HG02973 (cell line): ENCODE measurements at regions not wholly inside any gene's neighbourhood (a gene's known extent, or its start where the extent isn't known, plus 50 kb on each side); places are given as distances from the start of the nearest gene placed in this dataset.
"Not testable (repeated sequence)": the region's sequence is repeated elsewhere in the genome, so short reads cannot be mapped to it uniquely, and the experiment has no call there.

Experiments
- ATAC-seq: cut with Tn5 transposase; IDR thresholded peaks from one replicate; pipeline ENCODE4 v1.9.1; 2021; ENCODE audit warnings: moderate library complexity; ENCODE audit not compliant: unreplicated experiment

DNA sequence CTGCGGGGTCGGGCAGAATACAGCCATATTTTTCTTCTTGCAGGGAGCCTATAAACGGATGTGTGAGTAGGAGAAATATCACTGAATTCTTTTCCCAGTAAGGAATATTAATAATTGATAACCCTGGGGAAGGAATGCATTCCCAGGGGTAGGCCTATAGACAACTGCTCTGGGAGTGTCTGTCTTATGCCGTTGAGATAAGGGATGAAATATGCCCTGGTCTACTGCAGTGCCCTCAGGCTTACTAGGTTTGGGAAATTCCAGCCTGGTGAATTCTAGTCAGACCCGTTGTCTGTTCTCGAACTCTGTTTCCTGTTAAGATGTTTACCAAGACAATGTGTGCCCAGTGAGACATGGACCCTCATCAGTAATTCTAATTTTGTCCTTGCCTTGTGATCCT, 1129.3 kb downstream of the ZPLD1 start:
- not testable (repeated sequence) for ATAC-seq

DNA sequence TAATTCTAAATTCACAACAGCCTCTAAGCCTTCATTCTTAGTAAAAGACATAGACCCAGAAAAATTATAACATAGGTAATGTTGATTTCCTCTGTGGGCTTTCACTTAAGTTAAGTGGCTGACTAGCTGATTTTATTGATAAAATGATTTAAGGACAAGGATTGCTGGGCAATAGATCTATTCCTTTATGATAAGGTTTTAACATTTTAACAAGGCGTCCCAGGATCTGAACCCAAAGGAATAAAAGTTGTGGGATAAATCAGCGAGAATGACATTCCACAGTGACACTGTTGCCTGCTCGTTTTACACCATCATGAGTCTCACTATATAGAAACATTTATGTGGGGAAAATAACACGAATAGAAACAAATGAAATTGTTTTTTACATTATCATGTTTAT, 1151.0 kb downstream of the ZPLD1 start:
- ATAC-seq = no peak

DNA sequence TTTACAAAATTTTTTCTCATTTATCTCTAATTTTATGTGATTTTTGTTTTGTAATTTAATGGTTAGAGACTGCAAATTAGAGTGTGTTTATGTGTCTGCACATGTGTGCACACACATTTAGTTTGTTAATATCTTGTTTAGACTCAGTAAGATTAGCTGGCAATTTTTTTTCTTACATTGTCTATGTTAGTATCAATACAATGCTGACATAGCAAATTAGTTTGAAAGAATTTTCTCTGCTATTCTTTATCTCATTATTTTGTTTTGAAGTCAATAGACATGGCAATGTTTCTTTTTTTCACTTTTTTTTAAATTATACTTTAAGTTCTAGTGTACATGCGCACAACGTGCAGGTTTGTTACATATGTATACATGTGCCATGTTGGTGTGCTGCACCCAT, 1155.0 kb downstream of the ZPLD1 start:
- ATAC-seq = no peak

DNA sequence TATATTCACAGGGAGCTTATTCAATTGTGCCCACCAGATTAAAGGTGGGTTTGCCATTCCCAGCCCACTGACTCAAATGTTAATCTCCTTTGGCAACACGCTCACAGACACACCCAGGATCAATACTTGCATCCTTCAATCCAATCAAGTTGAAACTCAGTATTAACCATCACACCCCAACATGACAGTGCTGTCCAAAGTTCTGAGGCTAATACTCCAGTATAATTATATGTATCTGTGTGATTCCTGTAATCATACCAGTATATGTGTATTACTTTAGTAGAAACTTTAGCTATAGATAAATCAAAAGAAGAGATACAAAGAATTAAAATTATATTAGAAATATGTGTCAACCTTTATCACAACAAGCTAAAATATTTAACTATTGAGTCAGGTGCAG, 1166.0 kb downstream of the ZPLD1 start:
- ATAC-seq = no peak

DNA sequence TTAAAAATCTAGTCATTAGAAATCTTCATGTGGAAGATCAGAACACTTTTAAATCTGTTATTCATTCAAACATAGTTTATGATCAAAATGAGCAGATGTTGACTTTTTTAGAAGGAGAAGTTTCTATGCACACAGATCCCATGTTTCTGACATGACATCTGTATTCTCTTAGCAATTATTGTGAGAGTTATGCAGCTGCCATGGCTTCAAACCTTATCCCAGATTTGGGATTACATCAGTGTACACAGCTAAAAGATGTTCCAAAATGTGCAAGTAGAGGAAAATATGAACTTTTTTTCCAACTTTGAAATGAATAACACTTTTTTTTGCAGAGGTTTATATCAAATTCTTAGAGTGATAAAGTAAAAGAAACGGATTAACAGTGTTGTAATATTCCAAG, 1166.9 kb downstream of the ZPLD1 start:
- ATAC-seq = no peak

DNA sequence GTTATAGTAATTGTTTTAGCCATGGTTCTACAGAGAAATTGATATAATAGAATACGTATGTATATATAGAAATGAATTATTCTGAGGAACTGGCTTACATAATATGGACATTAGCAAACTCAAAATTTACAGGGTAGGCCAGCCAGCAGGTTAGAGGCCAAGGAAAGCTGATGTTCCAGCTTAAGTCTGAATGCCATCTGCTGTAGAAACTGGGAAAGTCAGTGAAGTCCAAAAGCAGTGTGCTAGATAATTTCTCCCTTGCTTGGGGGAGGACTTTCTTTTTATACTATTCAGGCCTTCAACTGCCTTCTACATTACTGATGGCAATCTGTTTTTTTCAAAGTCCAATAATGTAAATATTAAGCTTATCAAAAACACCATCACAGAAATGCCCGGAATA, 1174.7 kb downstream of the ZPLD1 start:
- no peak for ATAC-seq

DNA sequence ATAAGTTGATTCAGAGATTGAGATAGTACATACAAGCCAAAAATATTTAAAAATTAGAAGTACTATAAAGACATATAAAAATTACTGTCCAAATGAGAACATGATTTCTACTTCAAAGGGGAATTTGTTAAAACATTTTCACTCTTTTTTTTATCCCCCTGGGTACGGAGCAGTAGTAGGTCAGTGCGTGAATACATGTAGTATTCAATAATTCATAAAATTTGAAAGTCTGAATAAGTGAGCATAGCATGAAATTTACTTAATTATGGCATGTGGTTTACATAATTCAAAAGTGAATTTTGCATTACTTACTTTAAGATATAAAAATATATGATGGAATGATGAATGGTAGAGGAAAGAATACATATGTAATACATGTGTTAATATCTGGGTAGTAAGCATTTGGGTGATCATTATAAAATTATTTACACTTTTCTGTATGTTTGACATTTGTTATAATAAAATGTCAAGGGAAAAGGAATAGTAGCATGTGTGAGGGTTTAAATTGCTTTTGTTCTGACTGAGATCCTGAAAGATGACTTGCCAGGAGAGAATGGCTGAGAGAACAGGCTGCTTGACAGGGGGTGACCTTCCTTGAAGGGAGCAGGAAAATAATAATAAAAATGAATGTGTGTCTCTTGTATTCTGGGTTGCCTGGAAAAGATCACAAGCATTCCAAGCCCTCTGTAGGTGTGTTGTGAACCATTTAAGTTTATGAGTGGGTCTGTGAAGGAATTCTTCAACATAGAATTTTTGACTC, 1178.8 kb downstream of the ZPLD1 start:
- no peak for ATAC-seq

DNA sequence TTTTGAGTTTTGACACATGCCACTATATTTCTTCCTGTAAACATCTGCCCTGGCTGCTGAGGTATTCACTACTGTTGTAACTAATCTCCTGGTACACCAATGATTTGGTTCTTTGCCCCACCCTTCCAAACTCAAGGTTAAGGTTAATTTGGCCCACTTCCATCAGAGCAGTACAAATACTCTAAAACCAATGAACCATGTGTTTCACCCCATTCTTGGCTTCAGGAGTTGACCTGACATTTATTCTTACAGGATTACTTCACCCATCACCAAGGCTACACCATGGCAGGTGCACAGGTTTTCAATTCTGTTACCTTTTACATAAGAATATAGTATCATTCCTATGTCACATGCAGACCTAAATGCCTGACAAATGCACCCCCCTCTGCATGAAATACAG, 1179.9 kb downstream of the ZPLD1 start:
- no peak for ATAC-seq

DNA sequence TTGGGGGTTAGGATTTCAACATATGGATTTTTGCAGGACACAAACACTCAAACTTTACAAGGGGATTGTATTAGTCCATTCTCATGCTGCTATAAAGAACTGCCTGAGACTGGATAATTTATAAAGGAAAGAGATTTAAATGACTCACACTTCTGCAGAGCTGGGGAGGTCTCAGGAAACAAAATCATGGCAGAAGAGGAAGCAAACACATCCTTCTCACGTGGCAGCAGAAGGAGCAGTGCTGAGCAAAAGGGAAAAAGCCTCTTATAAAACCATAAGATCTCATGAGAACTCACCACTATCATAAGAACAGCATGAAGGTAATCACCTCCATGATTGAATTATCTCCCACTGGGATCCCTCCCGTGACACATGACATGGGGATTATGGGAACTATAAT, 1183.1 kb downstream of the ZPLD1 start:
- no peak for ATAC-seq

DNA sequence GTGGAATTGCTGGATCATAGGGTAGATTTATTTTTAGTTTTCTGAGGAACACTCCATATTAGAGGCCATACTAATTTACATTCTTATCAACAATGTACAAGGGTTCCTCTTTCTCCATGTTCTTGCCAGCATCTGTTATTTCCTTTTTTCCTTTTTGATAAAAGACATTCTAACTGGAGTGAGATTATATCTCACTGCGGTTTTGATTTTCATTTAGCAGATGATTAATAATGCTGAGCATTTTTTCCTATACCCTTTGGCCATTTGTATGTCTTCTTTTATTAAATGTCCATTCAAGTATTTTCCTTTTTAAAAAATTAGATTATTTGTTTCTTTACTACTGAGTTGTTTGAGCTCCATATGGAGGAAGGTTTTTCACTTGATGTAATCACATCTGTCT, 1189.5 kb downstream of the ZPLD1 start:
- no peak for ATAC-seq

DNA sequence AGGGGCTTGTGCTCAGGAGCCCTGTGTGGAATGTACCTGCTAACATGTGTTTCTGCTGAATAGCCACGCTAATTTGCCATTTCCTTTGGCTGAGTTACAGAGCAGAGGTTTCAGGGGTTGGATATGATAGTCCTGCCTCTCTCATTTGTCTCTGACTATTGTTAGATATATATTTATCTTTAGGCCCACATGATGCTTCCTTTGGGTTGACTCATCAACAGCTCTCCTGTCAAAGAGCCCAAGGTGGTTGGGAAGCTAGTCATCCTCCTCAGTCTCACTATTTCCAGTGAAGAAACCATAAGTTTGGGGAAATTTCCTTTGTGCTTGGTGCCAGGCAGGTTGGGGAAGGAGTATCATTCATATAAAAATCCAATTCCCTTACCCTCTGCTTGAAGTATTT, 1194.6 kb downstream of the ZPLD1 start:
- no peak for ATAC-seq

DNA sequence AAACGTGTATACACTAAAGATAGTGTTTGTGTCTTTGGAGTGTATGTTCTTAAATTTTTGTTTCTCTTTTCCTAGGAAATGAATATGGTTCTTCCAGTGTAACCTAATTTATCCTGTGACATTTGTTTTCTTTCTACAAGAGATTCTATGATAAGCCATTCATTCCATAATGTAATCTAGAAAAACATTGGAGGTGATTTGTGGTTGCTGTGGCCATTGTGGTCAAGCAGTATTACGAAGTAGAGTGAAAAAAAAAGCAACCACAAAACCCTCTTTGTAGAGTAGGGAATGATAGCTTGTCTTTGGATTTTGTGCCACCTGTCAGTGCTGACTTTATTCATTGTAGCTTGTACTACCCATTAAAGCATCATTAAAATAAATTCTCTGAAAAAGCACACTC, 1209.6 kb downstream of the ZPLD1 start:
- ATAC-seq = no peak

DNA sequence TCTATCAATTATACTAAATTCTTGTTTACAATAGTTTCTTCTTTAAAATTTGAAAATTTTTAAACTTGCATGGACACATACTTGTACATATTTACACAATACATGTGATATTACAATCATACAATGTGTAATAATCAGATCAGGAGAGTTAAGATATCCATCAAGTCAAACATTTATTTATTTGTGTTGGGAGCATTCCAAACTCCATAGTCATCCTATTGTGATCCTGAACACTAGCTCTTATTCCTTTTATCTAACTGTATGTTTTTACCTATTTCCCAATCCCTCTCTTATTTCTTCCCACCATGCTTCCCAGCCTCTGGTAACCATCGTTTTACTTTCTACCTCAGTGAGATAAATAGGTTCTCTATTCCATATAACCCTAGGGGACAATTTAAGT, 1219.2 kb downstream of the ZPLD1 start:
- no peak for ATAC-seq

DNA sequence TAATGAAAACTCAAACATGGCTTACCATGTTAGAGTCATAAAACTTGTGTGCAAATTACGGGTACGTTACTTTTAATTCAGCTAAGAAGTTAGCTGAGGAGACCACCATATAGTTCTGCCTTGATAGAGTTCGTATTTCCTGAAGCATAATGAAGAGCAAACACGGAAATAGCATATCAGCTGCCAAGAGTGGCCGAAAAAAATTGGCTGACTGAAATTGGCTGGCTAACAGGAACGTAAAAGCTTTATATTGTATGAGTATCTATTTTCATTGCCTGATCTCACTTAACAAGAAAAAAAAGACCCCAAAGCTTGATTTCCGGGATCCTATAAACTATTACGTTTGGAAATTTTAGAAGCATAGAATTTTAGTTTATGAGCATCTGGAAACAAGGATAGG, 1222.9 kb downstream of the ZPLD1 start:
- no peak for ATAC-seq

DNA sequence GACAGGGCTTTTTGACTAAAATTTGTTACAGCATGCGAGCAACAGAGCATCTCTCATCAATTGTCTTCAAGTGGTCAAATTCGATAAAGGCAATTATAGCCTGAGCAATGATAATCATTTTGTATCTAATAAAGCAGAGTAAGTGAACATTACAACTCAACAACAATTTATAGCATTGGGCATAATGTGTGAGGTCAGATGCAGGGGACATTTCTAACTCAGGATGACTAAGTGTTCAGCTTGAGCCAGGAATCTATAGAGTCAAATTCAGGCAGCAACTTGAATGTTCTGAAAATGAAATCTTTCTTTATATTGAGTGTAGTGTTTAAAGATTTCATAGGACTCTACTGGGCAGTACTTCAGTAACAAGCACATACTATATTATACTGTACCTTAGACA, 1226.0 kb downstream of the ZPLD1 start:
- ATAC-seq = no peak

DNA sequence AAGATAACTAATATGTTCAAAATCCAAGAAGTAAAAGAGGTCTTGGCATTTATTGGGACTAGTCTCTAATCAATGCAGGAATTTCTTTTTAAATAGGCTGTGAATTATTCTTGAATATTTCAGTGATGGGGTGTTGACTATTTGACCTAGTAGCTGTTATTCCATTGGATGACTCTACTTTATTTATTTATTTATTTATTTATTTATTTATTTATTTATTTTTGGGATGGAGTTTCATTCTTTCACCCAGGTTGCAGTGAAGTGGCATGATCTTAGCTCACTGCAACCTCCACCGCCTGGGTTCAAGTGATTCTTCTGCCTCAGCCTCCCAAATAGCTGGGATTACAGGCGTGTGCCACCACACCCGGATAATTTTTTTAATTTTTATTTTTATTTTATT, 1227.8 kb downstream of the ZPLD1 start:
- ATAC-seq = no peak

DNA sequence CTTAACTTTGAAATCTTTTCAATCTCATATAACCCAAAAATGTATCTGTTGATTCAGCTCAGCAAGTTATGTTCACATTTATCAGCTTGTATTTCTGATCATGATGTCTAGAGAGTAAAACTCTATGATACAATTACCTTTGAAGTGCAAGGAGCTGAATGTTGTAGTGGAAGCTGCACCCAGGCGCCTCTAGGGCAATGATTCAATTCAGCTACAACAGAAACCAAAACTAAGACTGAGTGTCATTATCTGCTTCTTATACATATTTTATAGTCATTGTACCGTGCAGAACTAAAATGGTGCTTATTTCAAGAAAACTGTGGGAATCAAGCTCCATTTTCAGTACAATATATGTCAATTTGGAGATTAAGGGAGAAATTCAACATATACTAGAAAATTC, 1237.5 kb downstream of the ZPLD1 start:
- ATAC-seq = no peak

DNA sequence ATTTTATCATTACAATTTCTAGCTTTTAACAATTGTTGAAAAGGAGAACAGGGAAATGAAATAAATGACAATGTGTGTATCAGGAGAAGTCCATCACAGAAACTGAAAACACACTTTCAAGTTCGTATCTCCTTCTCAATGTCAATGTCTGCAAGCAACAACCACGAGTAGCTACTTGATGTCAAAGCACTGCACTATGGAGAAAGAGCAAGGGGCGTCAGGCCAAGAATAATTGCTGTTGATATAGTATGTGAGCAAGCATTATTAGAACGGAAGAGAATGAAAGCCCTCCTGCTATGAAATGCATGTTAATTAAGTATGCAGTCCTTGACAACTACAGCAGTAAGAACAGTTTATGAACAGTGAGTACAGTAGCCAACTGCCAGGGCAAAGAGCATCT, 1250.1 kb downstream of the ZPLD1 start:
- no peak for ATAC-seq

DNA sequence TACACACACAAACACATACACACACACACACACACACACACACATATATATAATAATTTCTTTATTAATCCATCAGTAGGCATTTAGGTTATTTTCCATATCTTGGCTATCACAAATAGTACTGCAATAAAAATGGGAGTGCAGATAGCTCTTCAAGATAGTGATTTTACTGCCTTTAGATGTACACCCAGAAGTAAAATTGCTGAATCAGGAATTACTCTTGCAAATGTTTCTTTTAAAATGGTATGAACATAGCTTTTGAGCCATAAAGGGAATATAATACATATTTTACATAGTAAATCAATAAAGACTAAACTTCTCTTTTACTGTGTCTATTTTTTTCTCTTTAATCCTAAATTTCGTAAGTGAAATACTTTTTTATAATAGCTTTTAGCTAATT, 1251.1 kb downstream of the ZPLD1 start:
- no peak for ATAC-seq

DNA sequence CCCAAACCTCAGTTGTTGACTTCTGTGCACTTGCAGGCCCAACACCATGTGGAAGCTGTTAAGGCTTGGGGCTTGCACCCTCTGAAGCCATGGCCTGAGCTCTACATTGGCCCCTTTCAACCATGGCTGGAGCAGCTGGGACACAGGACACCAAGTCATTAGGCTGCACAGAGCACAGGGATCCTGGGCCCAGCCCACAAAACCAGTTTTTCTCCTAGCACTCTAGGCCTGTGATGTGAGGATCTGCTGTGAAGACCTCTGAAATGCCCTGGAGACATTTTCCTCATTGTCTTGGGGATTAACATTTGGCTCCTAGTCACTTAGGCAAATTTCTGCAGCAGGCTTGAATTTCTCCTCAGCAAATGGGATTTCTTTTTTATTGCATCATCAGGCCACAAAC, 1255.7 kb downstream of the ZPLD1 start:
- ATAC-seq = no peak

DNA sequence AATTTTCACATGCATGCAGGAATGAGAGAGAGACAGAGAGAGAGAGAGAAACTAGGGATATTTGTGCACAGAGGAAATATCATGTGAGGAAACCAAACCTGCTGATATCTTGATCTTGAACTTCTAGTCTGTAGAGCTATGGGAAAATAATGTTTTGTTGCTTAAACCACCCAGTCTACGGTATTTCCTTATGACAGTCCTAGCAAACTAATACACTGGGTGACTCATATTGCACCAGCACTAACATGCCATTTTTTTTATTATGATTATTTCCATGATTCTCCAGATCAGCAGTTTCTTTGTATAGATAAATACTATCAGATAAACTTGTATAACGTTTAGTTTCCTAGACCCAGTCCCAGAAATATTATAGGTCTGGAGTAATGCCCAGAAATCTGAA, 1259.0 kb downstream of the ZPLD1 start:
- no peak for ATAC-seq

DNA sequence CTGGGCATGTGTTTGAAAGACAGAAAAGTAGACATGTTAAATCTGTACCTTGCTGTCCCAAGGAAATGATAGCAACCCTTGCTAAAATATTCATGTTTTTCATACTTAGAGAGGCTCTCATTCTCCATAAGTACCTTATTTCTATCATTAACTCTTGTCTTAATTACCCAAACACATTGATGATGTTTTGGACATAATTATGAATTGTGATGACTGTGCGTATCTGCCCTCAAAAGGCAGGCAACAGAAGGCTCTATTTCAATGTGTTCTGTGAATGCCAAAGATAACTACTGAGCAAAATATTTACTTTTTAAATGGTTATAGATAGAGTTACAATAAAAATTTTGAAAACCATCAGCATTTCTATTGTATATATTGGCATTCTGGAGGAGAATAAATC, 1263.8 kb downstream of the ZPLD1 start:
- no peak for ATAC-seq

DNA sequence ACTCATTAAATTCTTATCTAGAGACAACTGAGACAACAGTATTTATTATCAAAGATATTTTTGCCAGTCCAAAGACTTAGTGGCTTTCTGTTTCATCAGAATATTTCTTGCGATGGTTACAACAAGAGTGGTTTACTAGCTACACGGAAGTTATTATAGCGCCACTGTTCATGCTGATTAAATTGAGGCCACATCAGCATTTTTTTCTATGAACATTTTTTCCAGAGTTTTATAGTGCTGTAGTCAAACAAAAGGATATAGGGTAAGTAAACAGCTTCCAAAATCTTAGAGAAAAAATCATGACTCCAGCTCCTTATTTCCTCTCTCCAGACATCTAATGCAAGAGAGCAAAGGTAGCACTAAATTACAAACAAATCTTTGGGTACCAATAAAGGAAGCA, 1264.4 kb downstream of the ZPLD1 start:
- no peak for ATAC-seq
